ENCODE measurements at regions not wholly inside any gene's neighbourhood (a gene's known extent, or its start where the extent isn't known, plus 50 kb on each side); places are given as distances from the start of the nearest gene placed in this dataset.

DNA sequence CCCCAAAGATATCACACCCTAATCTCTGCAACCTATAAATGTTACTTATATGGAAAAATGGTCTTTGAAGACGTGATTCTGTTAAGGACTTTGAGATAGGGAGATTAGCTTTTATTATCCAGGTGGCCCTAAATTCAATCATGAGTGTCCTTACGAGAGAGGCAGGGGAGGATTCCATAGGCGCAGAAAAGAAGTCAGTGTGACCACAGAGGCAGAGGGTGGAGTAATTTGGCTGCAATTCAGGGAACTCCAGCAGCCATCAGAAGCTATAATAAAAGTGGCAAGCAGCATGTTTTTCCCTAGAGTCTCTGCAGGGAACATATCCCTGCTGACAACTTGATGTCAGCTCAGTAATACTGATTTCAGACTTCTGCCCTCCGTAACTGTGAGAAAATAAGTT is 315.2 kb upstream of the ROBO2 start:
- H3K27me3 ChIP-seq (ENCODE audit: insufficient read depth), result no peaks in the 10 kb centered on the region
- H3K79me2 ChIP-seq (ENCODE audit: insufficient read depth), result no peaks in the 10 kb centered on the region
- no peak overlapping the region for H3K4me3 ChIP-seq (ENCODE audit: low read depth in 2 of 2, low read length in 1 of 2)
- no peak overlapping the region for H3K27ac ChIP-seq (ENCODE audit: low read depth in 2 of 2, low read length in 1 of 2)
- no peak overlapping the region for H2AFZ ChIP-seq (ENCODE audit: low read depth)
- no peak for DNase-seq
- H3K9me3 ChIP-seq, result no peaks in the 10 kb centered on the region
- TF ChIP-seq GATA2 (CRISPR knock-in tag; IDR thresholded peaks at IDR 0.05), result 0 out of 2 replicates have a peak, but pooled peaks have one; percentile 15
- TF ChIP-seq FOXJ3 (CRISPR knock-in tag; IDR thresholded peaks at IDR 0.05), result no peak
- H4K20me1 ChIP-seq (ENCODE audit: insufficient read depth), result no peaks in the 10 kb centered on the region
- H3K4me2 ChIP-seq, result no peak overlapping the region
- no peaks in the 10 kb centered on the region for H3F3A ChIP-seq (replicated peaks; ENCODE audit: insufficient read depth)
- H3K36me3 ChIP-seq (replicated peaks in 1 of 2; ENCODE audit: control insufficient read depth in 1 of 2, insufficient read depth in 2 of 2, low read length in 1 of 2), result no peaks in the 10 kb centered on the region
- CTCF ChIA-PET, result interaction anchor here (0.7 to 1.6 kb wide), 4 partner anchors 12 to 29 kb away, joined by 3 to 4 read pairs (median 4); no protein-coding TSS in a partner anchor
- no peaks in the 10 kb centered on the region for H3K9me2 ChIP-seq
- H3K4me1 ChIP-seq (ENCODE audit: control insufficient read depth in 1 of 2, insufficient read depth in 2 of 2, low read depth in 1 of 2, low read length in 1 of 2), result no peaks in the 10 kb centered on the region; a peak in 2 of 4 replicates
- 33% methylated on average over 4 of the region's 4 CpGs for WGBS (ENCODE audit: low lambda C conversion rate)
- POLR2A ChIA-PET, result no interaction called here
- no peak overlapping the region for H3K9ac ChIP-seq

DNA sequence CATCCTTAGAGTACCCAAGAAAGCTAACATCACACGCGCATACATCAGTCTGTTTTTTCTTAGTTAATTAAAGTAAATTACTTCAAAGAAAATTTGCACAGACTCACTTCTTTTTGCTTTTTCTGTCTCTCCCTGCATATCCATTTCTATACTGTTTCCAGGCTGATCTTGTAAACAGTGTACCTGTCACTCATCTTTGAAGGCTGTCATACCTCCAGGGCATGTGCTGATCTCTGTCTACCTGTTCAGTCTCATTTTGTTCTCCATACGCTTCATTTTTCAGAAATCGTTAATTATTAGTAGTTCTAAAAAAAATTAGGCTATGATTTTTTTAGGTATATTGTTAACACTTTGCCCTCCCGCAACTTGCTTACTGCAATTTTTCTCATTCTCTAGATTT is 313.9 kb upstream of the ROBO2 start:
- Histone ChIP-seq H3K9me2 (no peaks in the 10 kb centered on the region), H3K4me3 (ENCODE audit: low read depth in 2 of 2, low read length in 1 of 2) (no peak overlapping the region), H3K4me2 (no peak overlapping the region), H4K20me1 (ENCODE audit: insufficient read depth) (no peaks in the 10 kb centered on the region), H3F3A (replicated peaks; ENCODE audit: insufficient read depth) (no peaks in the 10 kb centered on the region), H3K27ac (ENCODE audit: low read depth in 2 of 2, low read length in 1 of 2) (no peak overlapping the region), H3K9ac (no peak overlapping the region), H3K9me3 (no peaks in the 10 kb centered on the region), H2AFZ (ENCODE audit: low read depth) (no peak overlapping the region), H3K27me3 (ENCODE audit: insufficient read depth) (no peaks in the 10 kb centered on the region), H3K36me3 (replicated peaks in 1 of 2; ENCODE audit: control insufficient read depth in 1 of 2, insufficient read depth in 2 of 2, low read length in 1 of 2) (no peaks in the 10 kb centered on the region), H3K79me2 (ENCODE audit: insufficient read depth) (no peaks in the 10 kb centered on the region), H3K4me1 (ENCODE audit: control insufficient read depth in 1 of 2, insufficient read depth in 2 of 2, low read depth in 1 of 2, low read length in 1 of 2) (no peaks in the 10 kb centered on the region; a peak in 2 of 4 replicates)
- TF ChIP-seq EZH2phosphoT487 (IDR thresholded peaks at IDR 0.05; ENCODE audit: borderline replicate concordance, low read depth) (no peak), PBX3 (IDR thresholded peaks at IDR 0.05) (no peak), REST (IDR thresholded peaks at IDR 0.05; ENCODE audit: low read depth, low read length) (no peak), SIN3A (IDR thresholded peaks at IDR 0.05; ENCODE audit: borderline replicate concordance, low read depth, low read length) (no peak), EP300 (IDR thresholded peaks at IDR 0.05; ENCODE audit: borderline replicate concordance in 1 of 2, low read depth in 1 of 2, low read length in 1 of 2) (no peak), POLR2AphosphoS5 (IDR thresholded peaks at IDR 0.05; ENCODE audit: low read depth, low read length) (no peak), MEF2A (IDR thresholded peaks at IDR 0.05; ENCODE audit: borderline replicate concordance, low read depth) (no peak), RXRA (IDR thresholded peaks at IDR 0.05; ENCODE audit: borderline replicate concordance, low read depth) (no peak), GATA2 (CRISPR knock-in tag; IDR thresholded peaks at IDR 0.05) (no peak), NRF1 (IDR thresholded peaks at IDR 0.05; ENCODE audit: low read depth, low read length) (no peak), USF2 (IDR thresholded peaks at IDR 0.05; ENCODE audit: borderline replicate concordance, low read depth, low read length) (no peak), CHD2 (IDR thresholded peaks at IDR 0.05; ENCODE audit: low read length, partially characterized antibody) (no peak)
- CTCF ChIA-PET, result no interaction called here
- 76% methylated on average over 5 of the region's 5 CpGs for WGBS (ENCODE audit: low lambda C conversion rate)
- POLR2A ChIA-PET, result no interaction called here
- DNase-seq, result no peak
